ENCODE measurements at regions not wholly inside any gene's neighbourhood (a gene's known extent, or its start where the extent isn't known, plus 50 kb on each side); places are given as distances from the start of the nearest gene placed in this dataset.

DNA sequence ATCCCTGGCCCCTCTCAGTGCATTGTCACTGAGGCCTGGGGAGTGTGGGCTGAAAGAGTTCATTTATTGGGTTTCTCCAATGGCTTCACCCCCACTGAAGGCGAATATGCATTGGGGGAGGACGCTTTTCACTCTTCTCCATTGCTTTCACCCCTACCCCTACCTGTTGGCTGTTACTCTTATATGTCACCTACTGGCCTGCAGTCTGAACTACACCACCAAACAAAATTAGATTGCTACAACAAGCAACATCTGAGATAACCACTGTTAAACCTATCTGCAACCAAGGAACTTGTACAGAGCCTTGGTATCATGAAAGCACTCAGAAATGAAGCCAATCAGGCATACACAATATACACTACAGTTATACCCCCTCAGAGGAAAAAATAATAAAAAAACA is 203.7 kb downstream of the REEP3 start:
- H3K27me3 Mint-ChIP-seq (ENCODE audit: low read depth): no peaks in the 10 kb centered on the region
- no peak overlapping the region for H3K27ac Mint-ChIP-seq (ENCODE audit: unreplicated experiment)
- H3K4me1 Mint-ChIP-seq (ENCODE audit: low read depth): peaks cover 22% of the 10 kb centered on the region
- H3K9me3 Mint-ChIP-seq (ENCODE audit: low read depth): peaks cover 5% of the 10 kb centered on the region
- no peaks in the 10 kb centered on the region for H3K36me3 Mint-ChIP-seq (ENCODE audit: low read depth)
- no peak overlapping the region for H3K4me3 Mint-ChIP-seq (ENCODE audit: unreplicated experiment)
- TF ChIP-seq, protein P1, sequence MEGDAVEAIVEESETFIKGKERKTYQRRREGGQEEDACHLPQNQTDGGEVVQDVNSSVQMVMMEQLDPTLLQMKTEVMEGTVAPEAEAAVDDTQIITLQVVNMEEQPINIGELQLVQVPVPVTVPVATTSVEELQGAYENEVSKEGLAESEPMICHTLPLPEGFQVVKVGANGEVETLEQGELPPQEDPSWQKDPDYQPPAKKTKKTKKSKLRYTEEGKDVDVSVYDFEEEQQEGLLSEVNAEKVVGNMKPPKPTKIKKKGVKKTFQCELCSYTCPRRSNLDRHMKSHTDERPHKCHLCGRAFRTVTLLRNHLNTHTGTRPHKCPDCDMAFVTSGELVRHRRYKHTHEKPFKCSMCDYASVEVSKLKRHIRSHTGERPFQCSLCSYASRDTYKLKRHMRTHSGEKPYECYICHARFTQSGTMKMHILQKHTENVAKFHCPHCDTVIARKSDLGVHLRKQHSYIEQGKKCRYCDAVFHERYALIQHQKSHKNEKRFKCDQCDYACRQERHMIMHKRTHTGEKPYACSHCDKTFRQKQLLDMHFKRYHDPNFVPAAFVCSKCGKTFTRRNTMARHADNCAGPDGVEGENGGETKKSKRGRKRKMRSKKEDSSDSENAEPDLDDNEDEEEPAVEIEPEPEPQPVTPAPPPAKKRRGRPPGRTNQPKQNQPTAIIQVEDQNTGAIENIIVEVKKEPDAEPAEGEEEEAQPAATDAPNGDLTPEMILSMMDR (IDR thresholded peaks at IDR 0.05): no peak
- no peak for DNase-seq (ENCODE audit: low spot score)

DNA sequence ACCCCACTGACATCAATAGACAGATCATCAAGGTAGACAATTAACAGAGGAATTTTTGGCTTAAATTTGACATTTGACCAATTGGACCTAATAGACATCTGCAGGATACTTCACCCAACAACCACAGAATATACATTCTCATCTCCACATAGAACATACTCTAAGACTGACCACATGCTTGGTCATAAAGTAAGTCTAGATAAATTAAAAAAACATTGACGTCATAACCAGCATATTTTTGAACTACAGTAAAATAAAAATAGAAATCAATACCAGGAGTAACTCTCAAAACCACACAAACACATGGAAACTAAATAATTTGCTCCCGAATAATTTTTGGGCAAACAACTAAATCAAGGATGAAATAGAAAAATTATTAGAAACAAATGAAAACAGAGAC is 205.7 kb downstream of the REEP3 start:
- H3K9me3 Mint-ChIP-seq (ENCODE audit: low read depth): peaks cover 9% of the 10 kb centered on the region
- no peaks in the 10 kb centered on the region for H3K36me3 Mint-ChIP-seq (ENCODE audit: low read depth)
- TF ChIP-seq, protein P1 (IDR thresholded peaks at IDR 0.05): no peak
- no peak for DNase-seq (ENCODE audit: low spot score)
- H3K4me3 Mint-ChIP-seq (ENCODE audit: unreplicated experiment): no peak overlapping the region
- no peaks in the 10 kb centered on the region for H3K27me3 Mint-ChIP-seq (ENCODE audit: low read depth)
- H3K27ac Mint-ChIP-seq (ENCODE audit: unreplicated experiment): no peak overlapping the region
- peaks cover 9% of the 10 kb centered on the region for H3K4me1 Mint-ChIP-seq (ENCODE audit: low read depth)

DNA sequence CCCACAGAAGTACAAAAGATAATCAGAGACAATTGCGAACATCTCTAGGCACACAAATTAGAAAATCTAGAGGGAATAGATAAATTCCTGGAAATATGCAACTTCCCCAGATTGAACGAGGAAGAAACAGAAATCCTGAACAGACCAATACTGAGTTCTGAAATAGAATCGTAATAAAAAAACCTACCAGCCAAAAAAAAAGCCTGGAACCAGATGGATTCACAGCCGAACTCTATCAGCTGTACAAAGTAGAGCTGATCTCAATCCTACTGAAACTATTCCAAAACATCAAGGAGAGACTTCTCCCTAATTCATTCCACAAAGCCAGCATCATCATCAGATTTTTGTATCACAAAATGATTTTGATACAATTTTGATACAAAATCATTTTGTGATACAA is 206.4 kb downstream of the REEP3 start:
- Mint-ChIP-seq H3K9me3 (ENCODE audit: low read depth) (peaks cover 9% of the 10 kb centered on the region), H3K36me3 (ENCODE audit: low read depth) (no peaks in the 10 kb centered on the region), H3K4me3 (ENCODE audit: unreplicated experiment) (no peak overlapping the region), H3K27ac (ENCODE audit: unreplicated experiment) (no peak overlapping the region), H3K4me1 (ENCODE audit: low read depth) (peaks cover 2% of the 10 kb centered on the region), H3K27me3 (ENCODE audit: low read depth) (no peaks in the 10 kb centered on the region)
- TF ChIP-seq, protein P1 (IDR thresholded peaks at IDR 0.05): no peak
- DNase-seq (ENCODE audit: low spot score): no peak

DNA sequence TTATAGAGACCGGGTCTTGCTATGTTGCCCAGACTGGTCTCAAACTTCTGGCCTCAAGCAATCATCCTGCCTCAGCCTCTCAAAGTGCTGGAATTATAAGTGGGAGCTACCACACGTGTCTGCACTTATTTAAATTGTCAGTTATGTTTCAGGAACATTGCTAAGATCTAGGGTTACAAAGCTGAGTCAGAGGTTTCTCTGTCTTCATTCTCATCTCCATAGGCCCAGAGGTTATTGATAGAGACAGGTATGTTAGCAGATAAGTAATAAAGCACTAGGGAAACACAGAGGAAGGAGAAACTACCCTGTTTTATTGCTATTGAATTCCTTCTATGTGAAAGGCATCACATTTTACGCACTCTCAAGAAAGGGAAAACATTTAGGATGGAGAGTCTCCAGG is 214.1 kb downstream of the REEP3 start:
- DNase-seq (ENCODE audit: low spot score): no peak
- Mint-ChIP-seq H3K4me1 (ENCODE audit: low read depth) (peaks cover 6% of the 10 kb centered on the region), H3K9me3 (ENCODE audit: low read depth) (peaks cover under 1% of the 10 kb centered on the region), H3K4me3 (ENCODE audit: unreplicated experiment) (no peak overlapping the region), H3K27me3 (ENCODE audit: low read depth) (no peaks in the 10 kb centered on the region), H3K27ac (ENCODE audit: unreplicated experiment) (no peak overlapping the region), H3K36me3 (ENCODE audit: low read depth) (no peaks in the 10 kb centered on the region)
- TF ChIP-seq, protein P1 (IDR thresholded peaks at IDR 0.05): no peak

DNA sequence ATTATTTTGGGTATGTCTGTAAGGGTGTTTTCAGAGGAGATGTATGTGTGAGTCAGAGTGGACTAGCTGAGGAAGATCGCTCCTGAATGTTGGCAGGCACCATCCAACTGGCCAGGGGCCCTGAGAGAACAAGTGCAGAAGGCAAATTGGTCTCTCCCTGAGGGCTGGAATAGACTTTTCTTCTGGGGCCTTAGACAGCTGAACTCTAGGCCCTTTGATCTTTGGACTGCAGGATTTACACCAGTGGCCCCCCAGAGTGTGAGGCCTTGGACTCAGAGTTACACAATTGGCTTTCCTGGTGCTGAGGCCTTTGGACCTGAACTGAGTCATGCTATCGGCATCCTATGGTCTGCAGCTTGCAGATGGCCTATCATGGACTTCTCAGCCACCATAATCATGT is 217.2 kb downstream of the REEP3 start:
- TF ChIP-seq, protein P1 (IDR thresholded peaks at IDR 0.05): no peak
- Mint-ChIP-seq H3K36me3 (ENCODE audit: low read depth) (no peaks in the 10 kb centered on the region), H3K27me3 (ENCODE audit: low read depth) (no peaks in the 10 kb centered on the region), H3K4me1 (ENCODE audit: low read depth) (peaks cover 6% of the 10 kb centered on the region), H3K9me3 (ENCODE audit: low read depth) (no peaks in the 10 kb centered on the region), H3K4me3 (ENCODE audit: unreplicated experiment) (no peak overlapping the region), H3K27ac (ENCODE audit: unreplicated experiment) (no peak overlapping the region)
- DNase-seq (ENCODE audit: low spot score): no peak
